Body of pancreas (tissue), 4 donors: ENCODE measurements at regions not wholly inside any gene's neighbourhood (a gene's known extent, or its start where the extent isn't known, plus 50 kb on each side); places are given as distances from the start of the nearest gene placed in this dataset.

Source experiments
- ATAC-seq: fragments of 150-250 bp; one replicate; pipeline ENCODE4 v1.9.1; 2016
- DNase-seq, 4 donors: peaks; one replicate each; pipeline ENCODE4 v3.0.0-alpha.2; 2019
- H3K27ac ChIP-seq, 4 donors: fragments of 200-600 bp; sonication (generic); 1 replicate in 3 of 4; 2 replicates in 1 of 4; pipeline versions ENCODE4 v1.5.1 to v1.6.1; 2016 to 2019; ENCODE audit warnings: mild to moderate bottlenecking in 1 of 4, mixed read lengths in 1 of 4, moderate library complexity in 1 of 4
- H3K27me3 ChIP-seq, 2 donors: fragments of 200-600 bp; sonication (generic); one replicate each; pipeline ENCODE4 v1.6.0; 2016; ENCODE audit warnings: mild to moderate bottlenecking in 1 of 2
- H3K36me3 ChIP-seq, 2 donors: fragments of 200-600 bp; sonication (generic); replicated peaks in 1 of 2; 2 replicates each; pipeline ENCODE4 v1.5.1; 2016; ENCODE audit warnings: low read depth in 2 of 2; ENCODE audit not compliant: insufficient read depth in 1 of 2
- H3K4me1 ChIP-seq: fragments of 200-600 bp; sonication (generic); one replicate; pipeline ENCODE4 v1.6.0; 2016
- H3K4me3 ChIP-seq, 2 donors: fragments of 200-600 bp; sonication (generic); 1 replicate in 1 of 2; 2 replicates in 1 of 2; pipeline ENCODE4 v1.5.1; 2016 to 2019
- H3K9me3 ChIP-seq, 3 donors: fragments of 200-600 bp; sonication (generic); 1 replicate in 2 of 3; 2 replicates in 1 of 3; pipeline ENCODE4 v1.5.1; 2016
- CTCF ChIP-seq, 7 experiments: fragments of 450-650 bp in 4 of 7; fragments of 200-600 bp in 3 of 7; sonication (generic) in 3 of 7; IDR thresholded peaks; one replicate each; pipeline ENCODE4 v1.5.1; 2016 to 2019; ENCODE audit warnings: antibody characterized with exemption in 7 of 7
- POLR2A ChIP-seq, 3 donors: fragments of 450-650 bp; IDR thresholded peaks; one replicate each; pipeline ENCODE4 v1.6.1; 2016; ENCODE audit warnings: antibody characterized with exemption in 3 of 3, mild to moderate bottlenecking in 2 of 3
- WGBS, 2 donors: methylation state at CpG; one replicate each; pipeline ENCODE4 v1.1.5; 2017; 5-methylcytosine and 5-hydroxymethylcytosine counted together
- intact Hi-C: fragments of 100-400 bp; cut with DNase I; formaldehyde crosslinking; loops from one replicate; pipeline ENCODE4 v1.15.1; 2023

- Histone ChIP-seq H3K9me3 (no peaks in the 10 kb centered on the region), H3K4me1 (no peaks in the 10 kb centered on the region), H3K27ac (no peak overlapping the region), H3K27me3 (no peaks in the 10 kb centered on the region), H3K36me3 (no peaks in the 10 kb centered on the region), H3K4me3 (no peak overlapping the region)
- no peak for ATAC-seq
- TF ChIP-seq CTCF (IDR thresholded peaks at IDR 0.05) (no peak), POLR2A (IDR thresholded peaks at IDR 0.05) (no peak)
- intact Hi-C loops = no loop called here
- 89 to 96% methylated on average over 1 of the region's 1 CpG for WGBS, 2 donors
- no peak for DNase-seq
These were observed 1041.4 kb upstream of the ADGRL2 start for GRCh38 chr1:80759354-80759753.

GRCh38 chr1:80755944-80756343, 1044.8 kb upstream of the ADGRL2 start:
- DNase-seq (no peak), ATAC-seq (no peak)
- Histone ChIP-seq H3K9me3 (no peaks in the 10 kb centered on the region), H3K27me3 (no peaks in the 10 kb centered on the region), H3K4me3 (no peak overlapping the region), H3K36me3 (no peaks in the 10 kb centered on the region), H3K4me1 (no peaks in the 10 kb centered on the region), H3K27ac (no peak overlapping the region)
- intact Hi-C loops = no loop called here
- whole genome bisulfite sequencing, 2 donors = 53 to 55% methylated on average over 2 of the region's 2 CpGs
- no peak for TF ChIP-seq POLR2A (IDR thresholded peaks at IDR 0.05)
- no peak for TF ChIP-seq CTCF (IDR thresholded peaks at IDR 0.05)

GRCh38 chr1:80751204-80751603, 1049.5 kb upstream of the ADGRL2 start:
- TF ChIP-seq POLR2A (IDR thresholded peaks at IDR 0.05) (no peak), CTCF (IDR thresholded peaks at IDR 0.05) (no peak)
- Histone ChIP-seq H3K27me3 (no peaks in the 10 kb centered on the region), H3K36me3 (no peaks in the 10 kb centered on the region), H3K4me3 (no peak overlapping the region), H3K27ac (no peak overlapping the region), H3K4me1 (no peaks in the 10 kb centered on the region), H3K9me3 (no peaks in the 10 kb centered on the region)
- no peak for DNase-seq
- WGBS, 2 donors = 63 to 76% methylated on average over 2 of the region's 2 CpGs
- intact Hi-C loops = no loop called here
- ATAC-seq = no peak

GRCh38 chr1:80731241-80731894, 1069.4 kb upstream of the ADGRL2 start:
- intact Hi-C loops = no loop called here
- 63 to 67% methylated on average over 2 to 3 of the region's 3 CpGs for WGBS, 2 donors
- ATAC-seq = no peak
- no peak for TF ChIP-seq POLR2A (IDR thresholded peaks at IDR 0.05)
- TF ChIP-seq CTCF (IDR thresholded peaks at IDR 0.05) = no peak
- Histone ChIP-seq H3K9me3 (no peaks in the 10 kb centered on the region), H3K27ac (no peak overlapping the region), H3K36me3 (no peaks in the 10 kb centered on the region), H3K27me3 (no peaks in the 10 kb centered on the region), H3K4me1 (no peaks in the 10 kb centered on the region), H3K4me3 (no peak overlapping the region)
- DNase-seq = peak; percentile 37 to 64 (median 50)

- H3K27ac ChIP-seq = no peak overlapping the region
- no peaks in the 10 kb centered on the region for H3K9me3 ChIP-seq
- WGBS, 2 donors = 45 to 74% methylated on average over 2 of the region's 2 CpGs
- H3K4me3 ChIP-seq = no peak overlapping the region
- no peak for ATAC-seq
- no peaks in the 10 kb centered on the region for H3K36me3 ChIP-seq
- intact Hi-C loops = no loop called here
- no peaks in the 10 kb centered on the region for H3K4me1 ChIP-seq
- TF ChIP-seq CTCF (IDR thresholded peaks at IDR 0.05) (no peak), POLR2A (IDR thresholded peaks at IDR 0.05) (no peak)
- H3K27me3 ChIP-seq = no peaks in the 10 kb centered on the region
- no peak for DNase-seq
These were observed 1078.1 kb upstream of the ADGRL2 start for GRCh38 chr1:80722611-80723010.
